ENCODE measurements at regions not wholly inside any gene's neighbourhood (a gene's known extent, or its start where the extent isn't known, plus 50 kb on each side); places are given as distances from the start of the nearest gene placed in this dataset.

DNA sequence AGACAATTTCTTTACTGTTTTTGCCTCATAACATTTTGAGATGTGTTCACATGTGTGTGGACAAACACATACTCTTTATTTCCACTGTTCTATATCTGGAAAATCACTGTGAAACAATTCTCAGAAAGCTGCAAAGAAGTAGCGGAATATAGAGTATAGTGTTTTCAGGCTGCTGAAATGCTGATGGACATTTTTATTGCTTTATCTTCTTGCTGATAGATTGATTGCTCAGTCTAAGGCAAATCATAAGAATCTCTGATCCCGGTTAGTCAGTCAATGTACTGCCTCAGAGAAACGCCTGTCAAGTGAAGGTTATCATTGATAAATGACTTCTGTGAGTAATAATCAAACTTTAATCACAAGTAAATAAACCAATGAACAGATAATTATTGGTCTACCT lies 364.9 kb upstream of the CTNND2 start:
- TF ChIP-seq, protein P1, sequence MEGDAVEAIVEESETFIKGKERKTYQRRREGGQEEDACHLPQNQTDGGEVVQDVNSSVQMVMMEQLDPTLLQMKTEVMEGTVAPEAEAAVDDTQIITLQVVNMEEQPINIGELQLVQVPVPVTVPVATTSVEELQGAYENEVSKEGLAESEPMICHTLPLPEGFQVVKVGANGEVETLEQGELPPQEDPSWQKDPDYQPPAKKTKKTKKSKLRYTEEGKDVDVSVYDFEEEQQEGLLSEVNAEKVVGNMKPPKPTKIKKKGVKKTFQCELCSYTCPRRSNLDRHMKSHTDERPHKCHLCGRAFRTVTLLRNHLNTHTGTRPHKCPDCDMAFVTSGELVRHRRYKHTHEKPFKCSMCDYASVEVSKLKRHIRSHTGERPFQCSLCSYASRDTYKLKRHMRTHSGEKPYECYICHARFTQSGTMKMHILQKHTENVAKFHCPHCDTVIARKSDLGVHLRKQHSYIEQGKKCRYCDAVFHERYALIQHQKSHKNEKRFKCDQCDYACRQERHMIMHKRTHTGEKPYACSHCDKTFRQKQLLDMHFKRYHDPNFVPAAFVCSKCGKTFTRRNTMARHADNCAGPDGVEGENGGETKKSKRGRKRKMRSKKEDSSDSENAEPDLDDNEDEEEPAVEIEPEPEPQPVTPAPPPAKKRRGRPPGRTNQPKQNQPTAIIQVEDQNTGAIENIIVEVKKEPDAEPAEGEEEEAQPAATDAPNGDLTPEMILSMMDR (conservative IDR thresholded peaks at IDR 0.05; ENCODE audit: low read depth, low read length) = no peak
- no peak overlapping the region for H3K4me3 ChIP-seq (ENCODE audit: low read depth, low read length)

DNA sequence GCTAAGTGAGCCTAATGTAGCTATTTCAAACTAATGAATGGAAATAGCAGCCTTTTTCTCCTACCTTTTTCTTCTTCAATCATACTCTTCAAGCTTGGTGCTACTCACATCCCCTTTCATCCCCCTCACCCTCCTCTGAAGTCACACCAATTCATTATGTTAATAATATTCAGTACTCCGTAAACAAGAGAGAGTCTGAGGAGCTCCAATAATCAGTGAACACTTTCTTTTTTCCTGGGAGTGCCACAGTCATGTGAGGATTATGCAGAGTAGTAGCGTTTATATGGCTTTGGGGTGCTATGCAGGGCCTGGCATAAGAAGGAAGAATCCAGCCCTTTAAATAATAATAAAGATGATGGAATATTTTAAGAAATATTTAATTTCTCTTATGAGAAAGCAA lies 354.3 kb upstream of the CTNND2 start:
- TF ChIP-seq, protein P1 (conservative IDR thresholded peaks at IDR 0.05; ENCODE audit: low read depth, low read length) = no peak

More for the DNA sequence above, 364.9 kb upstream of the CTNND2 start:
- no peak for DNase-seq (ENCODE audit: low read depth)

DNA sequence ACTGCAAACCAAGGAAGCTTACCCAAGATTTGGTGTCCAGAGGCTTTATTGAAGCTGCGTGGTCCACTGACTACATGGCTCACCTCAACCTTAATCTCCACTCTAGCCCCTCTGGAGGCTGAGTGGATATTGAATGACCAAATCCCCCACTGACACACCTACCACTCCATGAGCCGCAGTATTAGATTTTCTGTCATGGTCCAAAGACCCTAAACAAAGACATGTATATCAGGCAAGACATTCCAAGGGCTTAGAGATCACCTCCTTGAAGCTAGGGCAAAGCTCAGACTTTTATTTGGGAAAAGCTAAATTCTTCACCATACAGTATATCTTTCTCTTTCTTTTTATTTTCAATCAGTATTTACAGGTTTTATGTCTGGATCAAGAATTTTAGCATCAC lies 346.2 kb upstream of the CTNND2 start:
- no peak overlapping the region for H3K4me3 ChIP-seq (ENCODE audit: low read depth, low read length)
- no peak for DNase-seq (ENCODE audit: low read depth)
- TF ChIP-seq, protein P1 (conservative IDR thresholded peaks at IDR 0.05; ENCODE audit: low read depth, low read length) = no peak

More for the DNA sequence above, 354.3 kb upstream of the CTNND2 start:
- no peak overlapping the region for H3K4me3 ChIP-seq (ENCODE audit: low read depth, low read length)
- no peak for DNase-seq (ENCODE audit: low read depth)

DNA sequence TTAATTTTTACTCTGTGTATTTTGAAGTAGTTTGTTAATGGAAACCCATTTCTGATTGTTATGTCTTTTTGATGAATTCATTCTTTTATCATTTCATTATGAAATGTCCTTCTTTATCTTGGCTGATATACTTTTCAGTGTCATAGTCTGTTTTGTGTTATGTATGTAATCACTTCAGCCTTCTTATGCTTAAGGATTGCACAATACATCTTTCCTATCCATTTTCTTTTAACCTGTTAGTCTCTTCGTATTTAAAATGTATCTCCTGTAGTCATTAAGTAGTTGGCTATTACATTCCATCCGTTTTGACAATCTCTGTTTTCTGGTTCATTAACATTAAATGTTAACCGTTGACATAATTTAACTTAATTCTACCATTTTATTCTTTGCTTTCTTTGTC lies 344.6 kb upstream of the CTNND2 start:
- TF ChIP-seq, protein P1 (conservative IDR thresholded peaks at IDR 0.05; ENCODE audit: low read depth, low read length) = no peak
- H3K4me3 ChIP-seq (ENCODE audit: low read depth, low read length) = no peak overlapping the region
- DNase-seq (ENCODE audit: low read depth) = no peak

DNA sequence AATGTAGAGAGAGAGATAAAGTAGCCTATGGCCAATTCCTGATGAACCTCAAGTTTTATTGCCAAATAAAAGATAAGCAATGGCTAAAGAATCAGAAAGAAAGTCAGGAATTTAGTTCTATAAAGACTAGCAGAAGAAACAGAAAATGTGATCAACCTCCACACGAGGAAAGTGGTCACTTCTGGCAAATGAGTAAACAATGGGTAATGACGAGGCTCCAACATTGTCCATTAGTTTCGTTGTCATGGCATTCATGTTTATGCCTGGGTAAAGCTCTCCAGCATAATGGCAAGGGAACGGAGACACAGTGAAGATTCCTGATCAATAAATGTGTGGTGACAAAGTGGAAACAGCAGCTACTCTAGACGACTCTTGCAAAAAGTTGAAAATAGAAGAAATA lies 341.8 kb upstream of the CTNND2 start:
- TF ChIP-seq, protein P1 (conservative IDR thresholded peaks at IDR 0.05; ENCODE audit: low read depth, low read length) = no peak
- DNase-seq (ENCODE audit: low read depth) = no peak
- no peak overlapping the region for H3K4me3 ChIP-seq (ENCODE audit: low read depth, low read length)

DNA sequence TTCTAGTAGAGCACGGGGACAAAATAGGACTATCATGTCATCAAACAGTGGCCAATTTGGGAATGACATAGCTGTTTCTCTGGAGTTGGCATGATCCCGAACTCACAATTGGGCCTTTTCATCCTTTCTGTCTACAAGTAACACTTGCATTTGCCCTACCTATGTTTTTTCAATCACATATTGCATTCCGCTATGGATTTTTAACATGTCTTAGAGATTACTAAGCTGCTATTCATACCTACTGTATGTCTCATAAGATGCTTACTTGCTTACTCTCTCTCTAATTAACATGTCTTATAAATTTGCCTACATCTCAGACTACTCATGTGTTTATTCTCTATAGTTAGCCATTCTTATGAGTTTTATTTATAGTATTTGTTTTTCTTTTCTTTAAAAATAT lies 341.2 kb upstream of the CTNND2 start:
- TF ChIP-seq, protein P1 (conservative IDR thresholded peaks at IDR 0.05; ENCODE audit: low read depth, low read length) = no peak
- no peak for DNase-seq (ENCODE audit: low read depth)
- no peak overlapping the region for H3K4me3 ChIP-seq (ENCODE audit: low read depth, low read length)

DNA sequence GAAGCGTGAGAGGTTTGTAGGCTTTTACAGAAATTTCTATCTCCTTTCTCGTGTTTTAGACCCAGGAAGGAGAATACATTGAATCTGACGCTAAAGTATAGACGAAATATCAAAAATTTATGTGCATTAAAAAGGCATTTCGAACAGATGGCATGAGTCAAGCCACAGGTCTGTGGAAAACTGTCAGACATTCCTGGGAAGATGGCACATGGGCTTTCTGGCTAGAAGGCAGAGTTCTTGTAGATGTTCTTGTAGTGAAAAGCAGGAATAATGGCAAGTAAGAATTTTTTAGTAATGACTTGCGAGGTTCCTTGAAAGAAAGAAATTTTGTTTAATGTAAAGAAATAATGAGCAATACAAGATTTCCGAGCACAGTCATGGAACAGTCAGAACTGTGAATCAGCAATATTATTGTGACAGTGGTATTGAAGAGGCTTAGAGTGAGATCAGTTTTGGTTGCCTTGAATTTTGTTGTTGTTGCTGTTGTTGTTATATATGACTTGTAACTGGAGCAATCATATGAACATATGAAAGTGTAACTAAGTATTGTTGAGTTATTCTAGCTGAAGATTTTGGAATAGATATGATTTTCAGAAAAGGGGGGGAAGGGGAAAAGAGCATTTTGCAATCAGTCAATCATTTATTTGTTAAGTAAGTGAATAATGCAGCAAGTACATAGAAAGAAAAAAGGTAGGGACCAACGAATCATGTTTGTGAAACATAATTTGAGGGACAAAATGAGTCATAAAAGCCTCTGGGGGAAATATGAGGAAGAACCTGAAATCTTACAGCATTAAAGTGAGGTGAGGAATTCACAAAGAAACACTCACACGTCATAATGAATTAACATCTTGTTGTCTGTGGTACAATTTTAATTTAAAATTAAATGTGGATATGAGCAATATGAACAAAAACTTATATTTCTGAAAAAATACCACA lies 339.0 kb upstream of the CTNND2 start:
- DNase-seq (ENCODE audit: low read depth) = no peak
- TF ChIP-seq, protein P1 (conservative IDR thresholded peaks at IDR 0.05; ENCODE audit: low read depth, low read length) = no peak

More for the DNA sequence above, 339.0 kb upstream of the CTNND2 start:
- H3K4me3 ChIP-seq (ENCODE audit: low read depth, low read length) = no peak overlapping the region
